Body of pancreas (tissue), 4 donors: ENCODE measurements at regions not wholly inside any gene's neighbourhood (a gene's known extent, or its start where the extent isn't known, plus 50 kb on each side); places are given as distances from the start of the nearest gene placed in this dataset.

Experiments used
- POLR2A ChIP-seq, 3 donors: fragments of 450-650 bp; IDR thresholded peaks; one replicate each; pipeline ENCODE4 v1.6.1; 2016; ENCODE audit warnings: antibody characterized with exemption in 3 of 3, mild to moderate bottlenecking in 2 of 3
- TF ChIP-seq, protein P1 (sequence below), 7 experiments: fragments of 450-650 bp in 4 of 7; fragments of 200-600 bp in 3 of 7; sonication (generic) in 3 of 7; IDR thresholded peaks; one replicate each; pipeline ENCODE4 v1.5.1; 2016 to 2019; ENCODE audit warnings: antibody characterized with exemption in 7 of 7

DNA sequence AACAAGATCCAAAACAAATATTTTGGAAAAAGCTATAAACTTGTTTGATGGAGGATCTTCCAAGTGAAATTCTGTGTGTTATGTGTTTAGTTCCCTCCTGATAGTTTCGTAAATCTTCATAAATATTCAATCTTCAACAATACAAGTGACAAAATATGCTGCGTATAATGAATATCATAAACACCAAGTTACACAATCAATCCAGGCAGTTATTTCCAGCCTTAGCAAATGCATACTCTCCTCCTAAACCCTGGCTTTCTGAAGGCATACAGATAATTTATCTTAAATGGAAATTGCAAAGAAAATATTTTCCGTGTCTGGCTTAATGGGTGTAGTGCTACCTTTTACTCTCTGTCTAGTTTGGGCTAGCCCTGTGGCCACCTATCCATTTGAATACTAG lies 864.9 kb upstream of the ZWINT start:
- TF ChIP-seq, protein P1, sequence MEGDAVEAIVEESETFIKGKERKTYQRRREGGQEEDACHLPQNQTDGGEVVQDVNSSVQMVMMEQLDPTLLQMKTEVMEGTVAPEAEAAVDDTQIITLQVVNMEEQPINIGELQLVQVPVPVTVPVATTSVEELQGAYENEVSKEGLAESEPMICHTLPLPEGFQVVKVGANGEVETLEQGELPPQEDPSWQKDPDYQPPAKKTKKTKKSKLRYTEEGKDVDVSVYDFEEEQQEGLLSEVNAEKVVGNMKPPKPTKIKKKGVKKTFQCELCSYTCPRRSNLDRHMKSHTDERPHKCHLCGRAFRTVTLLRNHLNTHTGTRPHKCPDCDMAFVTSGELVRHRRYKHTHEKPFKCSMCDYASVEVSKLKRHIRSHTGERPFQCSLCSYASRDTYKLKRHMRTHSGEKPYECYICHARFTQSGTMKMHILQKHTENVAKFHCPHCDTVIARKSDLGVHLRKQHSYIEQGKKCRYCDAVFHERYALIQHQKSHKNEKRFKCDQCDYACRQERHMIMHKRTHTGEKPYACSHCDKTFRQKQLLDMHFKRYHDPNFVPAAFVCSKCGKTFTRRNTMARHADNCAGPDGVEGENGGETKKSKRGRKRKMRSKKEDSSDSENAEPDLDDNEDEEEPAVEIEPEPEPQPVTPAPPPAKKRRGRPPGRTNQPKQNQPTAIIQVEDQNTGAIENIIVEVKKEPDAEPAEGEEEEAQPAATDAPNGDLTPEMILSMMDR (IDR thresholded peaks at IDR 0.05) = no peak
- TF ChIP-seq POLR2A (IDR thresholded peaks at IDR 0.05) = no peak
